Natural killer cell (primary cell): ENCODE measurements at regions not wholly inside any gene's neighbourhood (a gene's known extent, or its start where the extent isn't known, plus 50 kb on each side); places are given as distances from the start of the nearest gene placed in this dataset.

ENCODE experiments used
- ATAC-seq, 3 donors: fragments of 150-1000 bp in 2 of 3; fragments of 200-7000 bp in 1 of 3; cut with Tn5 transposase; 1 replicate in 1 of 3; 2 replicates in 2 of 3; pipeline ENCODE4 v1.10.0; 2021; ENCODE audit warnings: mild to moderate bottlenecking in 2 of 3, moderate library complexity in 2 of 3
- DNase-seq, 2 donors: peaks; one replicate each; pipeline versions ENCODE4 v3.0.0 to v3.0.0-alpha.2; 2013 to 2021; ENCODE audit warnings: mixed read lengths in 1 of 2
- H3K27ac ChIP-seq: one replicate; pipeline ENCODE4 v1.5.1; 2013; ENCODE audit warnings: mild to moderate bottlenecking, low read length
- H3K27me3 ChIP-seq: one replicate; pipeline ENCODE4 v1.6.1; 2013; ENCODE audit warnings: low read length; ENCODE audit not compliant: control insufficient read depth, insufficient read depth
- H3K36me3 ChIP-seq: one replicate; pipeline ENCODE4 v1.6.1; 2013; ENCODE audit warnings: low read length; ENCODE audit not compliant: control insufficient read depth, insufficient read depth
- H3K4me1 ChIP-seq: one replicate; pipeline ENCODE4 v1.6.1; 2013; ENCODE audit warnings: low read length; ENCODE audit not compliant: control insufficient read depth, insufficient read depth
- H3K4me3 ChIP-seq: one replicate; pipeline ENCODE4 v1.5.1; 2013; ENCODE audit warnings: low read length
- H3K9me3 ChIP-seq: one replicate; pipeline ENCODE4 v1.6.1; 2013; ENCODE audit warnings: low read length; ENCODE audit not compliant: control insufficient read depth, insufficient read depth
- H3K27ac Mint-ChIP-seq, 2 donors: one replicate each; pipeline ENCODE4 v1.8.0; 2022; ENCODE audit warnings: mild to moderate bottlenecking in 2 of 2, mixed read lengths in 2 of 2, moderate library complexity in 1 of 2
- H3K27me3 Mint-ChIP-seq, 2 donors: one replicate each; pipeline ENCODE4 v1.8.0; 2022; ENCODE audit warnings: low read depth in 2 of 2, mixed read lengths in 2 of 2
- H3K36me3 Mint-ChIP-seq: one replicate; pipeline ENCODE4 v1.8.0; 2022; ENCODE audit warnings: mixed read lengths
- H3K4me1 Mint-ChIP-seq, 2 donors: one replicate each; pipeline ENCODE4 v1.8.0; 2022; ENCODE audit warnings: mixed read lengths in 2 of 2
- H3K4me3 Mint-ChIP-seq: one replicate; pipeline ENCODE4 v1.8.0; 2022; ENCODE audit warnings: mild to moderate bottlenecking, moderate library complexity, mixed read lengths
- H3K9me3 Mint-ChIP-seq, 2 donors: one replicate each; pipeline ENCODE4 v1.8.0; 2022; ENCODE audit warnings: mixed read lengths in 2 of 2
- CTCF ChIP-seq: fragments of 200-600 bp; IDR thresholded peaks from one replicate; pipeline ENCODE4 v1.8.0; 2022; ENCODE audit warnings: antibody characterized with exemption
- WGBS: methylation state at CpG from one replicate; pipeline ENCODE4 v1.1.7; 2013; ENCODE audit warnings: missing lambda C conversion rate; ENCODE audit not compliant: insufficient coverage; 5-methylcytosine and 5-hydroxymethylcytosine counted together
- intact Hi-C: fragments of 100-400 bp; cut with micrococcal nuclease; formaldehyde crosslinking; loops from one replicate; pipeline ENCODE4 v1.14.2; 2022

DNA sequence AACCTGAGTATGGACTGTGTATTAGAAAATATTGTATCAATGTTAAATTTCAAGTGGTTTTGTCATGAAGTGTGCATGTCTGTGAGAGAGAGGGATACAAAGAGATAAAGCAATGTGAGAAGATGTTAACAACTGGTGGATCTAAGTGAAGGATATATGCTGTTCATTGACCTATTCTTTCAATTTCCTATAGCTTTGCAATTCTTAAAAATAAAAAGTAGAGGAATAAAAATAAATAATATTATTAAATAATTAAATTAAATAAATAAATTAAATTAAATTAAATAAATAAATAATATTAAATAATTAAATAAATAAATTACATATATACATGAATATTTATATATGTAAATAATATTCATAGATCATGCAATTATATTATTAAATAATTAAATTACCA is 131.2 kb upstream of the DACH1 start:
- H3K27ac ChIP-seq = no peak overlapping the region
- Mint-ChIP-seq H3K9me3 (peaks cover 11 to 19% of the 10 kb centered on the region in 2 donors), H3K4me1 (no peaks in the 10 kb centered on the region), H3K27me3 (no peaks in the 10 kb centered on the region), H3K4me3 (no peak overlapping the region), H3K36me3 (no peaks in the 10 kb centered on the region), H3K27ac (no peak overlapping the region)
- no peaks in the 10 kb centered on the region for H3K36me3 ChIP-seq
- no peaks in the 10 kb centered on the region for H3K4me1 ChIP-seq
- intact Hi-C loops = no loop called here
- H3K27me3 ChIP-seq = no peaks in the 10 kb centered on the region
- H3K9me3 ChIP-seq = no peaks in the 10 kb centered on the region
- H3K4me3 ChIP-seq = no peak overlapping the region
- no peak for ATAC-seq
- no peak for TF ChIP-seq CTCF
- no peak for DNase-seq

- H3K9me3 Mint-ChIP-seq = peaks cover 8 to 10% of the 10 kb centered on the region in 2 donors
- no peaks in the 10 kb centered on the region for H3K36me3 Mint-ChIP-seq
- intact Hi-C loops = no loop called here
- ATAC-seq (no peak), DNase-seq (no peak)
- H3K27ac Mint-ChIP-seq = no peak overlapping the region
- 41% methylated on average over 3 of the region's 3 CpGs for WGBS
- Histone ChIP-seq H3K4me3 (no peak overlapping the region), H3K9me3 (no peaks in the 10 kb centered on the region), H3K4me1 (no peaks in the 10 kb centered on the region), H3K27me3 (no peaks in the 10 kb centered on the region), H3K27ac (no peak overlapping the region), H3K36me3 (no peaks in the 10 kb centered on the region)
- H3K27me3 Mint-ChIP-seq = no peaks in the 10 kb centered on the region
- H3K4me3 Mint-ChIP-seq = no peak overlapping the region
- no peaks in the 10 kb centered on the region for H3K4me1 Mint-ChIP-seq
- no peak for TF ChIP-seq CTCF
These were observed 112.6 kb upstream of the DACH1 start for GRCh38 chr13:71979616-71980015.

DNA sequence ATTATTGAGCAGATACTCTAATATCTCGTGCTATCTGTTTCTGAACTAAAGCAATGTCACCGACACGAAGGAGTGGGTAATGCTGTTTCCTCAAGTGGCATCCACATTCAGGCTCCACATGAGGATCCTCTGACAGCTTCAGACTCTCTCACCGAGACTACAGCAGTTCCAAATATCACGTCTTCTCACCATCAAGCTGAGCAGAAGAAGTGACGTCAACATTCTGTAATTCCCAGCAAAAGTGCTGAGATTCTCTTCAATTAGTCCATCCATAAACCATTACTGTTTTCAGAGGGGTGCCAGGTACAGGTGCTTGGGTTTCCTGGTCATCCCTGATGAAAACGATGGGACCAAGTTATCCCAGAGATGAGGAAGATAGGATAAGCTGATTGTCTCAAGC is 110.0 kb upstream of the DACH1 start:
- H3K36me3 Mint-ChIP-seq = no peaks in the 10 kb centered on the region
- Histone ChIP-seq H3K36me3 (no peaks in the 10 kb centered on the region), H3K27ac (no peak overlapping the region), H3K4me3 (no peak overlapping the region), H3K9me3 (no peaks in the 10 kb centered on the region), H3K27me3 (no peaks in the 10 kb centered on the region), H3K4me1 (no peaks in the 10 kb centered on the region)
- DNase-seq (no peak), ATAC-seq (no peak)
- WGBS = 90% methylated on average over 7 of the region's 7 CpGs
- peaks cover 0 to 5% of the 10 kb centered on the region in 2 donors for H3K9me3 Mint-ChIP-seq
- no peaks in the 10 kb centered on the region for H3K27me3 Mint-ChIP-seq
- no peak overlapping the region for H3K27ac Mint-ChIP-seq
- intact Hi-C loops = no loop called here
- no peak for TF ChIP-seq CTCF
- H3K4me1 Mint-ChIP-seq = no peaks in the 10 kb centered on the region
- no peak overlapping the region for H3K4me3 Mint-ChIP-seq

GRCh38 chr13:71967990-71968389 is 101.0 kb upstream of the DACH1 start:
- no peaks in the 10 kb centered on the region for H3K4me1 ChIP-seq
- no peak overlapping the region for H3K27ac ChIP-seq
- DNase-seq (no peak), ATAC-seq (no peak)
- H3K4me1 Mint-ChIP-seq = peaks cover 0 to 6% of the 10 kb centered on the region in 2 donors
- no peak for TF ChIP-seq CTCF
- no peaks in the 10 kb centered on the region for H3K36me3 Mint-ChIP-seq
- no peak overlapping the region for H3K27ac Mint-ChIP-seq
- no peaks in the 10 kb centered on the region for H3K9me3 ChIP-seq
- no peak overlapping the region for H3K4me3 Mint-ChIP-seq
- H3K4me3 ChIP-seq = no peak overlapping the region
- peaks cover 3% of the 10 kb centered on the region in 2 donors for H3K9me3 Mint-ChIP-seq
- H3K27me3 Mint-ChIP-seq = no peaks in the 10 kb centered on the region
- intact Hi-C loops = no loop called here
- 84% methylated on average over 5 of the region's 5 CpGs for WGBS
- no peaks in the 10 kb centered on the region for H3K27me3 ChIP-seq
- no peaks in the 10 kb centered on the region for H3K36me3 ChIP-seq
